ENCODE measurements at regions not wholly inside any gene's neighbourhood (a gene's known extent, or its start where the extent isn't known, plus 50 kb on each side); places are given as distances from the start of the nearest gene placed in this dataset.

GRCh38 chr10:10120671-10121070, 897.0 kb upstream of the CELF2 start:
- H3K4me1 ChIP-seq: no peaks in the 10 kb centered on the region
- no peak for TF ChIP-seq CTCF (IDR thresholded peaks at IDR 0.05; ENCODE audit: insufficient read depth in 1 of 2, low read depth in 1 of 2, low read length in 1 of 2, severe bottlenecking in 1 of 2, unreplicated experiment in 1 of 2)
- H3K9me3 Mint-ChIP-seq (ENCODE audit: unreplicated experiment): peaks cover 25% of the 10 kb centered on the region
- CTCF ChIA-PET: no interaction called here
- H3K9me3 ChIP-seq: peaks cover 7% of the 10 kb centered on the region; the same call in 1 of the 2 replicates
- H3K27me3 Mint-ChIP-seq (ENCODE audit: insufficient read depth, unreplicated experiment): no peaks in the 10 kb centered on the region
- POLR2A ChIA-PET: no interaction called here
- intact Hi-C loops (cut with micrococcal nuclease; ENCODE audit: unreplicated experiment): no loop called here
- no peak overlapping the region for H3K4me3 Mint-ChIP-seq (ENCODE audit: unreplicated experiment)
- no peak for DNase-seq
- no peak overlapping the region for H3K4me3 ChIP-seq (ENCODE audit: low read depth, low read length)
- no TSS peak for BruUV-seq (replicated peaks)
- no peak overlapping the region for H3K27ac Mint-ChIP-seq (ENCODE audit: unreplicated experiment)
- no peaks in the 10 kb centered on the region for H3K27me3 ChIP-seq (replicated peaks; ENCODE audit: control insufficient read depth, insufficient read depth, low read length)
- no peaks in the 10 kb centered on the region for H3K4me1 Mint-ChIP-seq (ENCODE audit: low read depth, unreplicated experiment)
- H3K36me3 Mint-ChIP-seq (ENCODE audit: insufficient read depth, unreplicated experiment): no peaks in the 10 kb centered on the region
- H3K36me3 ChIP-seq (ENCODE audit: control insufficient read depth, insufficient read depth, low read length): no peaks in the 10 kb centered on the region

GRCh38 chr10:10125676-10126075, 892.0 kb upstream of the CELF2 start:
- H3K4me1 Mint-ChIP-seq (ENCODE audit: low read depth, unreplicated experiment): no peaks in the 10 kb centered on the region
- DNase-seq: no peak
- H3K27me3 Mint-ChIP-seq (ENCODE audit: insufficient read depth, unreplicated experiment): no peaks in the 10 kb centered on the region
- no peak overlapping the region for H3K4me3 Mint-ChIP-seq (ENCODE audit: unreplicated experiment)
- no peaks in the 10 kb centered on the region for H3K4me1 ChIP-seq
- no TSS peak for BruUV-seq (replicated peaks)
- no peaks in the 10 kb centered on the region for H3K36me3 ChIP-seq (ENCODE audit: control insufficient read depth, insufficient read depth, low read length)
- ChIA-PET POLR2A (no interaction called here), CTCF (no interaction called here)
- no peaks in the 10 kb centered on the region for H3K9me3 ChIP-seq
- H3K27me3 ChIP-seq (replicated peaks; ENCODE audit: control insufficient read depth, insufficient read depth, low read length): no peaks in the 10 kb centered on the region
- H3K9me3 Mint-ChIP-seq (ENCODE audit: unreplicated experiment): no peaks in the 10 kb centered on the region
- no peak overlapping the region for H3K4me3 ChIP-seq (ENCODE audit: low read depth, low read length)
- H3K36me3 Mint-ChIP-seq (ENCODE audit: insufficient read depth, unreplicated experiment): no peaks in the 10 kb centered on the region
- TF ChIP-seq CTCF (IDR thresholded peaks at IDR 0.05; ENCODE audit: insufficient read depth in 1 of 2, low read depth in 1 of 2, low read length in 1 of 2, severe bottlenecking in 1 of 2, unreplicated experiment in 1 of 2): no peak
- intact Hi-C loops (cut with micrococcal nuclease; ENCODE audit: unreplicated experiment): no loop called here
- H3K27ac Mint-ChIP-seq (ENCODE audit: unreplicated experiment): no peak overlapping the region

- no peaks in the 10 kb centered on the region for H3K27me3 ChIP-seq (replicated peaks; ENCODE audit: control insufficient read depth, insufficient read depth, low read length)
- Mint-ChIP-seq H3K27me3 (ENCODE audit: insufficient read depth, unreplicated experiment) (no peaks in the 10 kb centered on the region), H3K4me3 (ENCODE audit: unreplicated experiment) (no peak overlapping the region), H3K36me3 (ENCODE audit: insufficient read depth, unreplicated experiment) (no peaks in the 10 kb centered on the region), H3K27ac (ENCODE audit: unreplicated experiment) (no peak overlapping the region), H3K4me1 (ENCODE audit: low read depth, unreplicated experiment) (no peaks in the 10 kb centered on the region), H3K9me3 (ENCODE audit: unreplicated experiment) (no peaks in the 10 kb centered on the region)
- no peak for DNase-seq
- H3K4me3 ChIP-seq (ENCODE audit: low read depth, low read length): no peak overlapping the region
- H3K36me3 ChIP-seq (ENCODE audit: control insufficient read depth, insufficient read depth, low read length): no peaks in the 10 kb centered on the region
- no peaks in the 10 kb centered on the region for H3K4me1 ChIP-seq
- intact Hi-C loops (cut with micrococcal nuclease; ENCODE audit: unreplicated experiment): no loop called here
- H3K9me3 ChIP-seq: no peaks in the 10 kb centered on the region
- BruUV-seq (replicated peaks): no TSS peak
- no peak for TF ChIP-seq CTCF (IDR thresholded peaks at IDR 0.05; ENCODE audit: insufficient read depth in 1 of 2, low read depth in 1 of 2, low read length in 1 of 2, severe bottlenecking in 1 of 2, unreplicated experiment in 1 of 2)
- ChIA-PET CTCF (no interaction called here), POLR2A (no interaction called here)
Measured at GRCh38 chr10:10126218-10126617, 891.5 kb upstream of the CELF2 start.
